ENCODE measurements at regions not wholly inside any gene's neighbourhood (a gene's known extent, or its start where the extent isn't known, plus 50 kb on each side); places are given as distances from the start of the nearest gene placed in this dataset.
A peak's percentile ranks its signal among the peaks of the same experiment; 100 is the strongest.

DNA sequence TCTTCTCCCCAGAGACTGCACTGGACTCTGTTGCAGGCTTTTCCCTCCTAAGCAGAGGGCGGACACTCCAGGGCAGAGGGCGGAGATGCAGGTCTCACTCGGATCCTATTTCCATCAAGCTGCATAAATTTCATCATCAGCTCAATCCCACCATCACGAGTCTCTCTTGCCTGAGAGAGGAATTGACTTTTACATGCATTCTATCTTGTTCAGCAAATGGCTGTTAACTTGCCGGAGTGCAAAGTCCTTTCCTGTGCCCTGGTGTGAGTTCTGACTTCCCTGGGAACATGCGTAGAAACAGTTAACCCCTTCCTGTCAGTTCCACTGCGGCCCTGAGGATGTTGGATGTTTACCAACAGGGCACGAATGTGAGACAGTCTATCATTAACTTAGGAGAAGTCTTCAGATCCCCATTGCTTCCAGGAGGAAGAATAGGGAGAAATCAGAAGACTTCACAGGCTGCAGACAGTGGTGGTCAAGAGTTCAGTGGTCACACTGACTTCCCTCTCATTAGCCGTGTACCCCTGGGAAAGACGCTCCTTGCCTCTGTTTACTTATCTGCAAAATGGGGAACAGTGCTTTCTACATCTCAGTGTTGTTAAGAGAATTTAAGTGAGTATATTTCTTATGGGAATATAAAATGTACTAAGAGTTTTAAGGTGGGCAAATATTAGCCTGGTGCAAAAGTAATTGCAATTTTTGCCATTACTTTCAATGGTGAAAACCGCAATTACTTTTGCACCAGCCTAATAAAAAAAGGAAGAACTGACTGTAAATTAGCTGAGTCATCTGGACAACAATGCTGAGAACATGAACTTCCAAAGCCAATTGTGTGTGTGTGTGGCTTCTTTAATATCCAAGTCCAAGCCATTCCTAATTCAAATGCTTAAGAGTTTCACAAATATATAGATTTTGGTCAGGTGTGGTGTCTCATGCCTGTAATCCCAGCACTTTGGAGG is 248.0 kb downstream of the DRD1 start:
- no peak for FAIRE-seq
- DNase-seq (ENCODE audit: low spot score), result no peak

DNA sequence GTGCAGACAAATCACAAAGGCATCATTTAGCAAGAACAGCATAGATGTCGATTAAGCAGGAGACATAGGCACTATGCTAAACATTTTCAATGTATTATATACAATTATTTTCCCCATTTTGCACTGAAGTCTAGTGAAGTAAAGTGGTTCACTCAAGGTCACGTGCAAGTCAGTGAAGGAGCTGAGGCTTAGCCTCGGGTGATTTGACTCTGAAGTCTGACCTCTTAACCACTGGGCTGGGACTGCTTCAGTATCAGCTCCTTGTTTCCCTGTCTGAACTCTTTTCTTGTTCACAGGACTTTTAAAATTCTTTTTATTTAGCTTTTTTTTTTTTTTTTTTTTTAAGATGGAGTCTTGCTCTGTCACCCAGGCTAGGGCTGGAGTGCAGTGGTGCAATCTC is 262.7 kb downstream of the DRD1 start:
- no peak for DNase-seq (ENCODE audit: low spot score)
- FAIRE-seq, result no peak

DNA sequence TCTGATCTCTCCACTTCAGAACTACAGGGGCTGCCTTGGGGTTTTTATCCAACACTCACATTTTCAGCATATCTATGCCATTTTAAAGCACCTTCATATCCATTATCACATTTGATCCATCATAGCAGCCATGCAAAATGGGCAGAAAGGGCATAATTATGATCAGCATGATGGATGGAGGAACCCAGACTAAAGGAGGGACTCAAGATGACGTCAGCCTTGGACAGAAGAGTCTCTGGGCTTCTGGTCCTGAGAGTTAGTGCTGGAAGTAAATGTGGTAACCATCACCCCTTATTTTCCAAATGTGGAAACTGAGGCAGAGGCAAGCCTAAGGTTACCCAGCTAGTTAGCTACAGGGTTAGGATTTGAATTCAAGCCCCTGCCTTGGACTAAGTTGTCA is 273.1 kb downstream of the DRD1 start:
- DNase-seq (ENCODE audit: low spot score), result no peak
- FAIRE-seq, result no peak

DNA sequence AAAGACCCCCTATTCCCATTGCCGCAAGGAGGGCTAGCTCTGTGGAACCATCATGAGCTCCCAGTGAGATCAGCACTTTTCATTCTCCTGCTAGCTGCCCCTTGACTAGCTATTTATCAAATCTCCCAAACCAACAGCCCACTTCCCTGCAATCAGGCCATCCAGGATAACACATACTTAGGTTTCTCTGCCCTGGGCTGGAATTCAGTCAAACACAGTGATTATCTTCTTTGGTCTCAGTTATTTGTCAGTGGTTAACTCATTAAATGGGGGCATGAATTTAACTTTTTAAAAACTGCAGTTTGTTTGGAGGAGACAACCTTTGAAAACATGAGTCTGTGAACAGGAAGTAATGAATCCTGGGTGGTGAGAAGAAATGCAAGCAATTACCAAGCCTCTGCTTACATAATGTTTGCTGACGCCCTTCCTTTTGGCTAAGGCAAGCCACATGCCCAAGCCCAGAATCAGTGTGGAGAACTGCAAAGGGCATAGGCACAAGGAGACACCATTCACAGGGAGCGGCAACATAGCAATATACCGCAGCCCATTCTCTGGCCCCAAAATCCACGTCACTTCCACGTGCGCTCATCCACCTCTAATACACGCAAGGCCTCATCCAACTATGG is 275.0 kb downstream of the DRD1 start:
- FAIRE-seq (no peak), DNase-seq (ENCODE audit: low spot score) (no peak)

DNA sequence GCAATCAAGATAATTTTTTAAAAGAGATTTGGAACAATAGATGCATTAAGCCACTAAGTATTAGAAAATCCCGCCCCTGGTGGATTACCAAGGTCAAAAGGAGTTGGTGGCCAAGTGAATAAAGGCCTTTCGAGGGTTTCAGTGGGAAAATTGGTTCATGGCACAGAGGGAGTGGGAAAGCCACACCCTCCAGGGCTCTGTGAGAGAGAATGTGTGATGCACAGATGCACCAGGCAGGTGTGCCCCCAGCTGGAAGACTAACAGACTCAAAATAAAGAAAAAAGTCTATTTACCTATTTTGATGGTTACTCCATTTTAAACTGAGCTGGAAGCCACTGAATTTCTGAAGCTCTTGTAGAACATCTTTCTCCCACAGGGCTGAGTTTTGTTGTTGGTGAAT is 278.0 kb downstream of the DRD1 start:
- DNase-seq (ENCODE audit: low spot score) (no peak), FAIRE-seq (no peak)

DNA sequence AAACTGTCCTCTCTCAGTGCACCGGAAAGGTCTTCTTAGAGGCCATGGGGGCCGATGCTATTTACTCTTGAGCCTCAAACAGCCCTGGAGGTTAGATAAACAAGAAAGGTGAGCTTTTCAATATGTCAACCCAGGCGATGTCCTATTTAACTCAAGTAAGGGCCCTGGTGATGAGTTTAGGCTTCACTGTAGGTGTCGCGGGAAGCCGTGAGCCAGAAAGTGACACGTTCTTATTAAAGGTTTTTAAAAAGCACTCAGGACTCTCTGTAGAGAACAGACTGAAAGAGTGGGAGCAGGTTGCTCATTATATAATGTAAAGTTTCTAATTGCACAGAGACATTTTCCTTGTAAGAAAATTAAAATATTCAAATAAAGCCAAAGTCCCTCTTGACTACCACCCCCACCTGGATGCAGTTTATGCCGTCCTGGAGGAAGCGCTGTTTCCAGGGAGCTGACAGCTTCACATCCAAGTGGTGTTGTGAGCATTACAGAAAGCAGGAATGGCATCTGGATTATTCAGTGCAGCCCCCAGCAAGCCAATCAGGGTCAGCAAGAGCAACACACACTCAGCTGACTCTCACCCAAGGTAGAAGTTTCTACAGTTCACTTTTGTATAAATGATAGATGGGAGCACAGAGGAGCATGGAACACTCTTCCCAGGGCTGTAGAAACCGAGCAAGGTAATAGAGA is 280.3 kb downstream of the DRD1 start:
- DNase-seq (ENCODE audit: low spot score), result no peak
- no peak for FAIRE-seq

DNA sequence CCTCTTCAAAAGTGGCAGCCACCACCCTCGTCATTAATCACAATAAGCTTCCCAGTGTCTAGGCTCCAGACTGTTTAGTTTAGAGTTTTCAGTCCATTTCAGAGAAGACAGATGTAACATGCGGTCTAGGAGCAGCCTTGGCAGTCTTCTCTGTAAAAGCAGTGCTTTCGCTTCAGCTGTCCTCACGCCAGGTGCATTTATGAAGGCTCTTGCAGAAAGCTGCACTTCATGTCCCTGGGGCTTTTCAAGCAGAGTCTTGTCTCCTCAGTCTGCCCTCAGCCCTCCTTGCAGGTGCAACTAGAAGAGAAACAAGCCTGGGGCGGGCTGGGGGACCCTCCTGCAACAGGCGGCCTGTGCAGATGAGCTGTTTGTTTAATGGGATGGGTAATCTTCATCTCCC is 281.9 kb downstream of the DRD1 start:
- DNase-seq (ENCODE audit: low spot score) (no peak), FAIRE-seq (no peak)

DNA sequence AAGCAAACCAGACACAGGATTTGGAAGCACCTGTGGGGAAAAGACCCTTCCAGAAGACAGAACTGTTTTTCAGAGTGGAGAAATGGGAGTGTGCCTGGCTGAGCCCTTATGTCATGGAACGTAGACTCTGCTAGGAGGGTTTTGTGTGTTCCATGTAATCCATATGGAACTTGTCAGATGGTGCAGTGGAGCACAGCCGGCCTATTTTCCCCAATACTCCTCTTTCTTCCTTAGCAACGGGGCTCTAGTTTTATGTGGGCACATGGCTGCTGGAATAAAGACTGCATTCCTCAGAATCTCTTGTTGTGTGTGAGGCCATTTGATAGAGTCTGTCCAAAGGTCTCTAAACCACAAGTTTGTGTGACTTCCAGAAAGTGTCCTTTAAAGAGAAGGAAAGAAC is 284.0 kb downstream of the DRD1 start:
- DNase-seq (ENCODE audit: low spot score), result no peak
- no peak for FAIRE-seq

DNA sequence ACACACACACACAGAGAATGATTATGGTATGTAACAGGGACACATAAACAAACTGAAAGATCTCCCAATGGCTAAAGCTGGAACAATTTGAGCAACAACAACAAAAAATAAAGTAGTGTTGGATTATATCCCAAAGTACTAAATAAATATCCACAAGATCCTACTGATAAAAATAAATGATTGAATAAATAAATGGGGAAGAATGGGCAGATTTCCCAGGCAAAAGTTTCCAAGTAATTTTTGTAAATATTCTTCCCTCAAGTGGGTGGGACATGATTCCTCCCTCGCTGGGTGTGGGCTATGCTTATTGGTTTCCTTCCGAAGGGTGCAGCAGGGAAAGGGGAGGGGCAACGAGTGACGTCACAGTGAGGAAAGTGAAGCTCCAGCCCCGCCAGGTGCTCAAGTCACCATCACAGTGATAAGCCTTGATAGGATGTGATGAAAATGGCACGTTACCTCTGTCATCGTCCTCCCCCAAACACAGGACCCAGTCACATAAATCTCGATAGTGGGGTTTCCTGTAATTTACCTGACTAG is 295.3 kb downstream of the DRD1 start:
- FAIRE-seq, result no peak
- DNase-seq (ENCODE audit: low spot score), result no peak

DNA sequence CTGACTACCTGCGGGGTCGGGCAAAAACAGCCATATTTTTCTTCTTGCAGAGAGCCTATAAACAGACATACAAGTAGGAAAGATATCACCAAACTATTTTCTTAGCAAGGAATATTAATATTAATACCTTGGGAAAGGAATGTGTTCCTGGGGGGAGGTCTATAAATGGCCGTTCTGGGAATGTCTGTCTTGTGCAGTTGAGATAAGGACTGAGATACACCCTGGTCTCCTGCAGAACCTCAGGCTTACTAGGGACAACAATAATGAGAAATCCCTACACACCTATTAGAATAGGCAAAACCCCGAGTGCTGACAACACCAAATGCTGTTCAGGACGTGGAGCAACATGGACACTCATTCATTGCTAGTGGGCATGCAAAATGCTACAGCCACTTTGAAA is 297.2 kb downstream of the DRD1 start:
- FAIRE-seq (no peak), DNase-seq (ENCODE audit: low spot score) (no peak)

DNA sequence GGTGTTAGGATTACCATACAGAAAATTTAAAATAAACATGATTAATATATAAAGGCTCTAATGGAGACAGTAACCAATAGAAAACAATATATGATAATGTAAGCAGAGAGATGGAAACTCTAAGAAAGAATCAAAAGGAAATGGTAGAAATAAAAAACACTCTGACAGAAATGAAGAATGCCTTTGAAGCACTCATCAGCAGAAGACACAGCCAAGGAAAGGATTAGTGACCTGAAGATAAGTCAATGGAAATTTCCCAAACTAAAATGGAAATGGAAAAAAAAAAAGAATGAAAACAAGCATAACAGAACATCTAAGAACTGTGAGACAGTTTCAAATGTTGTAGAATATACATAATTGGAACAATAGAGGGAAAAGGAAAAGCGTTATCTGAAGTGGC is 302.6 kb downstream of the DRD1 start:
- no peak for FAIRE-seq
- no peak for DNase-seq (ENCODE audit: low spot score)

DNA sequence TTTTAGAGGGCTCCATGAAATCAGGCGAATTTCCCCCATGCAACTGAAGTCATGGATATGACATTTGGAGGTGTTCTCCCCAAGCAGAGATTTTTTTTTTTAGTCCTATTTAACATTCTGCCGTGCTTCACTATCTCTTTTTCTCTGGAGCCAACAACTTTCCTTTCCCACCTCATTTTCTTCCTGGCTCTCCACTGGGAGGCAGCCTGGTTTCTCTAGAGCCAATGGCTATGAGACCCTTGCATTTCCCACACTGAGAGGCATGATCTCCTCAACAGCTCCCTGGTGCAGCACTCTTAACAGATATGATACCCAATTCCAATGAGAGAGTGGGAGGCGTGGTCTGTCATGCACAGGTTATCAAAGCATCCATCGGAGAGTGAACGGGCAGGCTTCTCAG is 310.8 kb downstream of the DRD1 start:
- FAIRE-seq (no peak), DNase-seq (ENCODE audit: low spot score) (no peak)

DNA sequence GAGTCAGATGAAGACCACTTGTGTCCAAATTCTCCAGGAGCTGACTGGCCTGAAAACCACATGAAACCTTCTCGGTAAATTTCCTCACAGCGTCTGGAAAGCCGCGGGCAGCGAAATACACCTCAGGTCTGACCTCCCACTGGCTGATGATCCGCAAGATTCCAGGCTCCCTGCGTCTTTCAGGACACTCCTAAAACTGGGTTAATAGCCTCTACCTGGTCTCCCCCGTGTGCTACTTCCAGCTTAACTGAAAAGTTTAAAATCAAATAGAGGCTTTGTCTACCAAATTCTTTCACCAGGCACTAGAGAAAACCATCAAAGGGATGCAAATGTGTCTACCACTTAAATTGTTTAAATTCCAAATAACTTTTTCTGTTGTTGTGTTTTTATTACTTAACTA is 312.6 kb downstream of the DRD1 start:
- no peak for FAIRE-seq
- no peak for DNase-seq (ENCODE audit: low spot score)

DNA sequence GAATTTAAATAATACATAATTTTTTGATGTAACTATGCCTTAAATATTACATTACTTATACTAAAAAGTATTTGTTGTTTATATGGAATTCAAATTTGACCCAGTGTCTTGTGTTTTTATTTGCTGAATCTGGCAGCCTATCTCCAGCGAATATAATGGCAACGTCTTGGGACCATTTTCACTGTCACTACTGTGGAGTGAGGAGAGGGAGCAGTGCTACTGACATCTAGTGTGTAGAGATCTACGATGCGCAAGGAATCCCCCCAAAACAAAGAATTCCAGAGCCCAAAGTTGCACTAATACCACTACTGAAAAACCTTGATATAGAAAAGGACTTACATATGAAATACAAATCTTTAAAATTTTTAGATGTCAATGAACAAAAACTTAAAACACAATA is 314.4 kb downstream of the DRD1 start:
- DNase-seq (ENCODE audit: low spot score), result no peak
- FAIRE-seq, result no peak

DNA sequence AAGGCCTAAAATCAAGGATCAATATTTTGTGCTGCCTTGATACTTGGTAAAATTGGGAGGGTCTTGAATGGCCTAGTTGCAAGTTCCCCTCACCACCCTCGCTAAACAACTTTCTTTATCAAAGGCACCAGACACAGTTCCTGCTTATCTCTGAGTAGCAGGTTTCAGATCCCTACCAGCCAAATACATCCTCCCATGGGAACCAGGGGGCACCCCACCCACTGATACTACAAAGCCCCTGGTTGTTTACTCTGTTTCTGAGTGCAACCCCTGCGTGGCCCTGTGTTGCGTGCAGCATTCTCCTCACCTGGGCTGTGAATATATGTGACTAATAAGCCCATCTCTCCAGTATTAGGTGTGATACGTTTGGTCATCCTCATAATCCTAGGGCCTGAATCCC is 314.9 kb downstream of the DRD1 start:
- no peak for FAIRE-seq

DNA sequence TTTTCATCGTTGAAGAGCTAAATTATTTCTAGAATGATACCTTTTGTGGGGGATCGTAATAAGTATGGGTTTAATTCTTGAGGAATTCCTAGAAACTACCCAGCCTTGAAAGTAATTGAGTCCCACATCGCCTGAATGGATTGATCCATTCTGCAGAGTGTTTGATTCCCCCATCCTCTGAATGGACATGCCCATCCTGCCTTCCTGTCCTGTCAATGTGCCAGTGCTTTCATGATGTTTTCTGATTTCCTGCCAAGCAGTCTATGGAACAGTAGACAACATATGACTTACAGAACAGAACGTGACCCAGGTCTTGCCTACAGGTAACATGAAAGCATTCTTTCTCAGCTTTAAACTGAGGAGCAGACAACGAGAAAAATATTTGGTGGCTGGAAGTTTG is 319.2 kb downstream of the DRD1 start:
- DNase-seq (ENCODE audit: low spot score) (no peak), FAIRE-seq (no peak)

More for the DNA sequence above, 314.9 kb downstream of the DRD1 start:
- DNase-seq (ENCODE audit: low spot score), result no peak

DNA sequence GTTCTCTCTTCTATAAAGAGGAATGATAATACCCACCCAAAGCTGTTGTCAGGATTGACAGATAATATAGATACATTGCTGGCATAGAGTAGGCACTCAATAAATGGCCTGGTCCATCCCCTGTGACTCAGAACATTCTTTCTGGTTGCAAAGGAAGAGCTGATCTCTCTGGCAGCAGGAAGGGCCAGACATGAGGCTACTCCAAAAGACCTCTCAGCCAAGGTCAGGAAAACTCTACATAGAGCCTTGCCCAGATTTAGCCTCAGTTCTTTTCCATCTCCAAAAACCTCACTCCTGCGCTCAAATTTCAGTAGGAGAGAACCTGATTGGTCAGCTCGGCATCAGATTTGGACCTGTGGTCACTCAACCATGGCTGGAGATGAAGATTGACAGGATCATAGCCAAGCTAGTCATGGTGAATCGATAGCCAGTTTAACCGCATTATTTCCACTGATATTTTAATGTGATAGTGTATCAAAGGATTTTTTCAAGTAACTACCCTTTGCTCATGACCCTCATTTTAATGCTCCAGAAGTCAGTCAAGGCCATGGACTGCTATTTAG is 319.6 kb downstream of the DRD1 start:
- DNase-seq (ENCODE audit: low spot score), result peak; percentile 36
- no peak for FAIRE-seq

DNA sequence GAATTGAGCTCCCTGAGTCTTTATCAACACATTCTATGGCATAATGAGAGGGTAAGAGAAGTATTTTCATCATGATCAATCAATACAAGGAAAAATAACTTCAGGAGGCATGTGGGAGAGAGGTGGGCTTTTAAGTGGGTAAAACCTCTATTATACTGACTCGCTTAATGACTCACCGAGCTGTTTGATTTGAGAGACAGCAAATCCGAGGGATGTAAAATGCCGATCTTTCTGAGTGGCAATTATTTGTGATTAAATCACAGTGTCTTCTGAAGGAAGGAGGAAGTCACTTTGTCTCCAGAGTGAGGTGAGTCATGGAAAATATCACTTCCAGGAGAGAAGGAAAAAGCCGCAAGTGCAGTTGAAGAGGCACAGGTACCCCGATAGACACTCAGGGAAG is 320.4 kb downstream of the DRD1 start:
- DNase-seq (ENCODE audit: low spot score) (peak; percentile 31), FAIRE-seq (no peak)

DNA sequence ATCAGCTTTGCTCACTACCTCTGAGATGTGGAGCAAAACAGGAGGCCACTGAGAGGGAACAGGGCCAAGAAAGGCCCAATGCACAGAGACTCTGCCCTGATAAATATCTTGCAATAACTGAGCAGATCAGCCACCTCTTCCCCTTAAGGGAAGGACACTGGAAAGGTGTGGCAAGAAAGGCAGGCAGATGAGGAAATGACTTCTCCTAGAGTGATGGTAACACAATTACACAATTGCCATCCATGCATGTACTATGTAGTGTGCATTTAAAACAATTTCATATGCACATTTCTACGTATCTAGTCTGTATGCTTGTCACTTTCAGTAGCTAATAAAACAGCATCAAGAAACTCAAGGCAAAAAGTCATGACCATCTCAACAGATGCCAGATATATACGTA is 322.5 kb downstream of the DRD1 start:
- FAIRE-seq (no peak), DNase-seq (ENCODE audit: low spot score) (no peak)

DNA sequence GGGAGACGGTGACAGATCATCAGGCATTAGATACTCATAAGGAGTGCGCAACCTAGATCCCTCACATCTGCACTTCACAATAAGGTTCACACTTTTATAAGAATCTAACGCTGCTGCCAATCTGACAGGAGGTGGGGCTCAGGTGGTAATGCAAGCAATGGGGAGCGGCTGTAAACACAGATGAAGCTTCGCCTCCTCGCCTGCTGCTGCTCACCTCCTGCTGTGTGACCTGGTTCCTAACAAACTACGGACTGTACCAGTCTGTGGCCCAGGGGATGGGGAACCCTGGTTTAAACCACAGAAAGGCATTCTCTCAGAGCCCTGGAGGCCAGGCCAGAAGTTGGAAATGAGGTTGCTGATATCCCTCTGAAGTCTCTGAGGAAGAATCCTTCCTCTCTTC is 323.6 kb downstream of the DRD1 start:
- FAIRE-seq, result no peak
- DNase-seq (ENCODE audit: low spot score), result no peak

DNA sequence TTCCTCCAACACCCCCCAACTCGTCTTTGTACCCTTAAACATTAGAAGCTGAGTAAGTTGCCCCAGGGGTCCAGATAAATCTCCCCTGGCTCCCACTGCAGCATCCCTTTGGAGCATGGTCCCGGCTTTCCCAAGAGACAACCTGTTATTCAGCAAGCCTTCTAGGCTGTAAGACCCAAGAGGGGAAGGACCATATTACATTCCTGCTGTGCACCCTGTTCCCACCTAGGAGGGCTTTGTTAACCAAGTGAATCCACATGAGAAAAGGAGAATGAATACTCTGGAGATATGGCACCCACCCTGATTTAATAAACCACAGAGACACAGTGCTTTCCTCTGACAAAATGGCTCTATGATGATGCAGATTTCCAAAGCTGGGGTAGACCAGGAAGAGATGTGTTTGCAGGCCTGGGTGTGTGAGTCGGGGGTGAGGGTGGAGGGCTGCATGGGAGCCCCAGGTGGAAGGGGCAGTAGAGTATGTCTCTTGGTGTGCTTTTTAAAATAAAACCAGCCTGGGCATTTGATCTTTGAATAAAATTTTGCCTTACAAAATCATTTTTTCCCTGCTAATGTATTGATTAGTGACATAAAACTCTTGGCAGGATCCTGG is 325.2 kb downstream of the DRD1 start:
- FAIRE-seq, result no peak
- DNase-seq (ENCODE audit: low spot score), result no peak
